ENCODE measurements at regions not wholly inside any gene's neighbourhood (a gene's known extent, or its start where the extent isn't known, plus 50 kb on each side); places are given as distances from the start of the nearest gene placed in this dataset.

- H4K20me1 ChIP-seq (ENCODE audit: control insufficient read depth, insufficient read depth), result no peaks in the 10 kb centered on the region
- no peak overlapping the region for H3K27ac ChIP-seq (ENCODE audit: control insufficient read depth, insufficient read depth)
- in situ Hi-C loops (cut with MboI) (no loop called here), intact Hi-C loops (cut with micrococcal nuclease; ENCODE audit: unreplicated experiment) (no loop called here)
- H3K9ac ChIP-seq (ENCODE audit: control insufficient read depth, insufficient read depth, low read length), result no peak overlapping the region
- TF ChIP-seq YY1 (IDR thresholded peaks at IDR 0.05; ENCODE audit: low read depth, low read length) (no peak), SUPT20H (IDR thresholded peaks at IDR 0.05; ENCODE audit: borderline replicate concordance, control insufficient read depth, low read depth, low read length) (no peak), TCF3 (IDR thresholded peaks at IDR 0.05; ENCODE audit: borderline replicate concordance, insufficient read depth, low read depth, low read length) (no peak), IRF4 (IDR thresholded peaks at IDR 0.05; ENCODE audit: low read depth, low read length) (no peak), POLR2A (IDR thresholded peaks at IDR 0.05; ENCODE audit: low read depth, low read length) (no peak), DPF2 (IDR thresholded peaks at IDR 0.05) (no peak), NR2C2 (IDR thresholded peaks at IDR 0.05; ENCODE audit: borderline replicate concordance, control insufficient read depth, insufficient read length, low read depth) (no peak), ELK1 (IDR thresholded peaks at IDR 0.05; ENCODE audit: low read depth, low read length) (no peak), RELA (IDR thresholded peaks at IDR 0.05; ENCODE audit: borderline replicate concordance, partially characterized antibody) (no peak), RB1 (IDR thresholded peaks at IDR 0.05; ENCODE audit: borderline replicate concordance) (no peak), CBX5 (IDR thresholded peaks at IDR 0.05; ENCODE audit: low read depth) (no peak), BCLAF1 (IDR thresholded peaks at IDR 0.05) (no peak), TAF1 (IDR thresholded peaks at IDR 0.05; ENCODE audit: borderline replicate concordance, low read depth, low read length) (no peak), E4F1 (IDR thresholded peaks at IDR 0.05; ENCODE audit: borderline replicate concordance, partially characterized antibody) (no peak), ZBED1 (IDR thresholded peaks at IDR 0.05; ENCODE audit: borderline replicate concordance) (no peak), SMARCA5 (IDR thresholded peaks at IDR 0.05) (no peak), TBL1XR1 (IDR thresholded peaks at IDR 0.05; ENCODE audit: low read depth, low read length) (no peak)
- ChIA-PET SMC1A (ENCODE audit: uncharacterized antibody, unreplicated experiment) (interaction anchor here (1.2 kb wide), 1 partner anchor 11 kb away, joined by 3 read pairs; no protein-coding TSS in a partner anchor), CTCF (no interaction called here), POLR2A (no interaction called here), RAD21 (ENCODE audit: unreplicated experiment) (no interaction called here)
- no peak overlapping the region for H2AFZ ChIP-seq (ENCODE audit: control insufficient read depth, low read depth, low read length)
- no TSS peak for BruUV-seq (replicated peaks)
- no peak overlapping the region for H3K4me2 ChIP-seq (ENCODE audit: control insufficient read depth, insufficient read depth)
- WGBS (ENCODE audit: insufficient coverage, insufficient replicate concordance, low lambda C conversion rate, missing lambda C conversion rate), result 49% methylated on average over 4 of the region's 4 CpGs
- no peak overlapping the region for H3K4me3 ChIP-seq
- FAIRE-seq (no peak), DNase-seq (ENCODE audit: low read depth, low spot score) (no peak), ATAC-seq (no peak)
- H3K27me3 ChIP-seq (replicated peaks in 1 of 2; ENCODE audit: control insufficient read depth in 2 of 2, insufficient read depth in 2 of 2, low read length in 1 of 2), result no peaks in the 10 kb centered on the region; a peak in 2 of 4 replicates
- no peaks in the 10 kb centered on the region for H3K79me2 ChIP-seq (ENCODE audit: control insufficient read depth, insufficient read depth, low read length)
- no peaks in the 10 kb centered on the region for H3K4me1 ChIP-seq (ENCODE audit: control insufficient read depth, insufficient read depth, low read length)
- H3K36me3 ChIP-seq (ENCODE audit: control insufficient read depth in 2 of 2, insufficient read depth in 2 of 2, low read length in 1 of 2), result no peaks in the 10 kb centered on the region
- no peaks in the 10 kb centered on the region for H3K9me3 ChIP-seq (replicated peaks; ENCODE audit: control insufficient read depth, insufficient read depth, low read length)
These were observed 206.7 kb downstream of the AACS start for GRCh38 chr12:125271892-125272291.
